ENCODE measurements at regions not wholly inside any gene's neighbourhood (a gene's known extent, or its start where the extent isn't known, plus 50 kb on each side); places are given as distances from the start of the nearest gene placed in this dataset.

DNA sequence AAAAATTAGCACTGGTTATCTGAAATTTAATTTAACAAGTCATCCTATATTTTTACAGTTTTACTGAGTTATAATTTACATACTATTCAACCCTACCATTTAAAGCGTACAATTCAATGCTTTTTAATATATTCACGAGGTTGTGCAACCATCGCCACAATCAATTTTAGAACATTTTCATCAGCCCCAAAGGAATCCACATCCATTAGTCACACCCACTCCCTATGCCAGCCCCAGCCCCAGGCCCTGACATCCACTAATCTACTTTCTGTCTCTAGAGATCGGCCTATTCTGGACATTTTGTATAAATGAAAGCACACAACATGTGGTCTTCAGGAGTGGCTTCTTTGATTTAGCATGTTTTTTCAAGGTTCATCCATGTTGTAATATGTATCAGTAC lies 134.7 kb downstream of the PSMG1 start:
- Mint-ChIP-seq H3K9me3 (ENCODE audit: low read depth) (no peaks in the 10 kb centered on the region), H3K4me1 (ENCODE audit: low read depth) (peaks cover 10% of the 10 kb centered on the region)
- no peak for DNase-seq (ENCODE audit: low spot score, unreplicated experiment)

GRCh38 chr21:39048064-39048463 lies 135.2 kb downstream of the PSMG1 start:
- Mint-ChIP-seq H3K36me3 (ENCODE audit: insufficient read depth) (no peaks in the 10 kb centered on the region), H3K4me3 (ENCODE audit: low read depth) (no peak overlapping the region), H3K4me1 (ENCODE audit: low read depth) (peaks cover 10% of the 10 kb centered on the region), H3K9me3 (ENCODE audit: low read depth) (no peaks in the 10 kb centered on the region), H3K27ac (no peak overlapping the region), H3K27me3 (no peaks in the 10 kb centered on the region)
- DNase-seq (ENCODE audit: low spot score, unreplicated experiment), result no peak
- no peak for TF ChIP-seq CTCF (IDR thresholded peaks at IDR 0.05; ENCODE audit: unreplicated experiment)

More for the DNA sequence above, 134.7 kb downstream of the PSMG1 start:
- TF ChIP-seq CTCF (IDR thresholded peaks at IDR 0.05; ENCODE audit: unreplicated experiment), result no peak
- Mint-ChIP-seq H3K36me3 (ENCODE audit: insufficient read depth) (no peaks in the 10 kb centered on the region), H3K27ac (no peak overlapping the region), H3K27me3 (no peaks in the 10 kb centered on the region), H3K4me3 (ENCODE audit: low read depth) (no peak overlapping the region)

GRCh38 chr21:39047046-39047445 lies 136.2 kb downstream of the PSMG1 start:
- TF ChIP-seq CTCF (IDR thresholded peaks at IDR 0.05; ENCODE audit: unreplicated experiment), result no peak
- no peak overlapping the region for H3K27ac Mint-ChIP-seq
- no peak for DNase-seq (ENCODE audit: low spot score, unreplicated experiment)
- no peaks in the 10 kb centered on the region for H3K27me3 Mint-ChIP-seq
- H3K36me3 Mint-ChIP-seq (ENCODE audit: insufficient read depth), result no peaks in the 10 kb centered on the region
- H3K9me3 Mint-ChIP-seq (ENCODE audit: low read depth), result no peaks in the 10 kb centered on the region
- peaks cover 10% of the 10 kb centered on the region for H3K4me1 Mint-ChIP-seq (ENCODE audit: low read depth)
- H3K4me3 Mint-ChIP-seq (ENCODE audit: low read depth), result no peak overlapping the region

DNA sequence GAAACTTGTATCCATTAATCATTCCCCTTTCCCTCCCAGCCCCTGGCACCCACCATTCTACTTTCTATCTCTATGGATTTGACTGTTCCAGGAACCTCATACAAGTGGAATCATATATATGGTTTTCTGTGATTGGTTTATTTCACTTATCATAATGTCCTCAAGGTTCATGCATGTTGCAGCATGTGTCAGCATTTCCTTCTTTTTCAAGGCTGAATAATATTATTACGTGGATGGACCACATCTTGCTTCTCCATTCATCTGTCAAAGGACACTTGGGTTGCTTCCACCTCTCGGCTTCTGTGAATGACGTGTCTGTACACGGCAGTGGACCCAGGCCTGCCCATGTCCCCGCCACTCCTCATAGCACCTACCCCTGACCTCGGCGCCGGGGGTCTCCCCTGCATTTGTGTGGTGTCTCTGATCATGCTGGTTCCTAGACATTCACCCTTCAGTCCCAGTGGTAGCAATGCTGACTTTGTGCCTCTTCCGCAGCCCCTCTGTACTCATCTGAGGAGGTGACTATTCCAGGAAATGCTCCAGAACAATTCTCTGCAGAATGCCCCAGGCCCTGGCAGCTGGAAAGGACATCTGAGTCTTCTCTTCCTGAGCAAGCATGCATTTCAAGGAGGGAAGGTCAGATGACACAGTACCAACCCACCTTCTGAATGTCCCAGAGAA lies 136.9 kb downstream of the PSMG1 start:
- no peaks in the 10 kb centered on the region for H3K36me3 Mint-ChIP-seq (ENCODE audit: insufficient read depth)
- H3K4me1 Mint-ChIP-seq (ENCODE audit: low read depth), result peaks cover 10% of the 10 kb centered on the region
- H3K27me3 Mint-ChIP-seq, result no peaks in the 10 kb centered on the region
- H3K9me3 Mint-ChIP-seq (ENCODE audit: low read depth), result no peaks in the 10 kb centered on the region
- H3K27ac Mint-ChIP-seq, result no peak overlapping the region
- H3K4me3 Mint-ChIP-seq (ENCODE audit: low read depth), result no peak overlapping the region
- no peak for DNase-seq (ENCODE audit: low spot score, unreplicated experiment)
- no peak for TF ChIP-seq CTCF (IDR thresholded peaks at IDR 0.05; ENCODE audit: unreplicated experiment)

DNA sequence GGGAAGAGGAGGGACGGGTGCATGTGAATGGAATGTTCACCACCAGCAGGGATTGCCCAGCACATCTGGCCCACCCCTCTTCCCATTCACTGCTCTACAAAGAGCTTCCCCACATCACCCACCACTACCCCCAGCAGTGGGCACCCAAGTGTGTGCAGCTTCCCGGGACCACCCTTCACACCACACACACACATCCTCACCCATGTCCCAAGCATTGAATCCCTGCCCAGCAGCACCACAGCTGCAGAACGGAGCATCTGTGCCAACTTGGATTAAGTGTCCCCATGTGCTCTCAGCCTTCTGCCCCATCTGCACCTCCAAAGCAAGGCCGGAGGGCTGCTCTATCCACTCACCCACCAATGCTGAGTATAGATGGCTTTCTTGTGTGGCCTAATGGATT lies 141.4 kb downstream of the PSMG1 start:
- no peak for TF ChIP-seq CTCF (IDR thresholded peaks at IDR 0.05; ENCODE audit: unreplicated experiment)
- Mint-ChIP-seq H3K4me3 (ENCODE audit: low read depth) (no peak overlapping the region), H3K27me3 (no peaks in the 10 kb centered on the region), H3K4me1 (ENCODE audit: low read depth) (peaks cover 22% of the 10 kb centered on the region), H3K36me3 (ENCODE audit: insufficient read depth) (no peaks in the 10 kb centered on the region), H3K9me3 (ENCODE audit: low read depth) (no peaks in the 10 kb centered on the region), H3K27ac (no peak overlapping the region)
- DNase-seq (ENCODE audit: low spot score, unreplicated experiment), result no peak

Data from progenitor cell of endocrine pancreas (in vitro differentiated cells).